GM19099 (cell line): ENCODE measurements at regions not wholly inside any gene's neighbourhood (a gene's known extent, or its start where the extent isn't known, plus 50 kb on each side); places are given as distances from the start of the nearest gene placed in this dataset.

ENCODE experiments used
- POLR2A ChIP-seq: IDR thresholded peaks from 3 replicates; pipeline ENCODE4 v1.6.1; 2011; ENCODE audit warnings: low read depth; ENCODE audit not compliant: insufficient read length; ENCODE audit errors: extremely low read depth

GRCh38 chr5:17947029-17947428 is 312.8 kb downstream of the TAF11L14 start:
- TF ChIP-seq POLR2A: no peak

GRCh38 chr5:17951392-17952169 is 317.3 kb downstream of the TAF11L14 start:
- no peak for TF ChIP-seq POLR2A

- no peak for TF ChIP-seq POLR2A
Observed at GRCh38 chr5:17952231-17952630, 318.0 kb downstream of the TAF11L14 start.

GRCh38 chr5:17964067-17964466 is 329.8 kb downstream of the TAF11L14 start:
- TF ChIP-seq POLR2A: no peak

GRCh38 chr5:17966640-17967402 is 332.6 kb downstream of the TAF11L14 start:
- TF ChIP-seq POLR2A: no peak

GRCh38 chr5:17976404-17976803 is 342.1 kb downstream of the TAF11L14 start:
- no peak for TF ChIP-seq POLR2A

GRCh38 chr5:17978954-17979353 is 344.7 kb downstream of the TAF11L14 start:
- no peak for TF ChIP-seq POLR2A

GRCh38 chr5:17989036-17989435 is 354.8 kb downstream of the TAF11L14 start:
- no peak for TF ChIP-seq POLR2A

- TF ChIP-seq POLR2A: no peak
Observed at GRCh38 chr5:17989567-17990563, 355.6 kb downstream of the TAF11L14 start.

GRCh38 chr5:17991775-17992174 is 357.5 kb downstream of the TAF11L14 start:
- TF ChIP-seq POLR2A: no peak

GRCh38 chr5:17992291-17992690 is 358.0 kb downstream of the TAF11L14 start:
- no peak for TF ChIP-seq POLR2A

- TF ChIP-seq POLR2A: no peak
Observed at GRCh38 chr5:17995997-17996396, 361.7 kb downstream of the TAF11L14 start.

- TF ChIP-seq POLR2A: no peak
Observed at GRCh38 chr5:17999858-18000257, 365.6 kb downstream of the TAF11L14 start.

- TF ChIP-seq POLR2A: no peak
Observed at GRCh38 chr5:18000744-18001143, 366.5 kb downstream of the TAF11L14 start.

GRCh38 chr5:18003312-18003711 is 369.1 kb downstream of the TAF11L14 start:
- no peak for TF ChIP-seq POLR2A
